CD4-positive, alpha-beta T cell treated with Interferon gamma for 1 hour (primary cell): ENCODE measurements at regions not wholly inside any gene's neighbourhood (a gene's known extent, or its start where the extent isn't known, plus 50 kb on each side); places are given as distances from the start of the nearest gene placed in this dataset.

Source experiments
- DNase-seq: peaks from one replicate; pipeline ENCODE4 v3.0.0-alpha.2; 2020

DNA sequence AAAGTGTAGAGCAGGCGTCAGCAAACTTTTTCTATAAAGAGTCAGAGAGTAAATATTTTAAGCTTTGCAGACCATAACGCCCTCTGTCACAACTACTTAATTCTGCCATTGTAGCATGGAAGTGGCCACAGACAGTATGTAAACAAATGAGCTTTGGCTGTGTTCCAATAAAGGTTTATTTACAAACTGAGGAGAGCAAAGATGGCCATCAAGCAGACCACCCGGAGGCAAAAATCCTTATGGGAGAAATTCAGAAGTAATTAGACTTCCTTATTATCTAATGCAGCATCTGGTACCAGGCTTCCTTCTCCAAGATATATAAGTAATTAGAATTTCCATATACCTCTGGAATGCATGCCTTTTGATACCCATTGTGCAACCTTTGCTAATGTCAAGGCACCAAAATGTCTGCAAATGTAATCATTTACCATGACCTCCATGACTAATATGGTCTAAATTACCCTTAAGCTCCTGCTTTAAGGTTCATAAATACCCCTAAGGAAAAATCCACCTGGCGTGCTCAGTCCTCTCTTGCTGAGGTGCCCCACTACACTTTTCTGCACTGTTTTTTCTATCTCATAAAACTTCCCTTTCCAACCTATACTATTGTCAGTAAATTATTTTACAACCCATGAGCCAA is 377.8 kb downstream of the MATN1 start:
- DNase-seq: no peak

DNA sequence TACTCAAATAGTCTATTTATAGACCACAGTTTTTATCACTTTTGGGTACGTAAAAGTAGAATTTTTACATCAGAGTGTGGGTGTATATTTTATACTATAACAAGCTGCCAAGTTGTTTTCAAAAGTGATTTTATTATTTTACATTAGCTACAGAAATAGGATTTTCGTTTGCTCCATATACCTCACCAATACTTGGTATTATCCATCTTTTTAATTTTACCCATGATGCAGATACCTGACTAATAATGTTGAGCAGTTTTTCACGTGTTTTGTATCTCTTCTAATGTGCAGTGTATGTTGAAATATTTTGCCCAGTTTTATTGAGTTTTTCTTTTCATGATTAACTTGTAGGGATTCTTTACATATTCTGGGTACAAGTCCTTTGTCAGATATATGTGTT is 379.8 kb downstream of the MATN1 start:
- DNase-seq: no peak

GRCh38 chr1:30342535-30343141 is 380.7 kb downstream of the MATN1 start:
- DNase-seq: no peak

DNA sequence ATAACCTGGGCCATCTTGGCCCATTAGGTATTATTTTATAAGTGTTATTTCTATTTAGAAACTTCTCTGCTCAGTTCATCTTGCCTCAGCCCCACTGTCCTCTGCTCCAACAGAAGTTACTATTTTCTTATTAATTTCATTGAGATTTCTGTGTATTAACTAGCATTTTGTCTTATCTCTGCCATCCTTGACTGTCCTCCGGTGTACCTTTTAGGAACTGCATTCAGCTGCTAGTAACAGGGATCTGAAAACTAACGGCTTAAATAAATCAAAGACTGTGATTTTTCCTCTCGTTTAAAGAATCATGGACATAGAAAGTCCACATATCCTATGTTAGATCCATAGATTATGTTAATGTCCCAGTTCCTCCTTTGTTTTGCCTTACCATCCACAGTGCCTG is 382.5 kb downstream of the MATN1 start:
- no peak for DNase-seq

DNA sequence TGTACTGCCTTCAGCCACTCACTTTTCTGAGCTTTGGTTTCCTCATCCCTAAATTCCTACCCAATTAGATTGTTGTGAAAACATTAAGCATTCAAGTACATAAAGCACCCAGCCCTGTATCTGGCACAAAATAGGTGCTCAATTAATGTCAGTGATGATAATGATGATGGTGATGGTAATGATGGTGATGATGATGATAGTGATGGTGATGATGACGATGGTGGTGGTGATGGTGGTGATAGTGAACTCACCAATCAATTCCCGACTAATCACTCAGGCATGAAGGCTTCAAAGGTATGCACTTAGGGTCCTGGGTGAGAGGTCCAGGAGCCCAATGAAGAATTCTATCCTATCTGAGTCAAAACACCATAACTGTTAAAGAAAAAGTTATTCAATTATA is 383.5 kb downstream of the MATN1 start:
- DNase-seq: no peak

DNA sequence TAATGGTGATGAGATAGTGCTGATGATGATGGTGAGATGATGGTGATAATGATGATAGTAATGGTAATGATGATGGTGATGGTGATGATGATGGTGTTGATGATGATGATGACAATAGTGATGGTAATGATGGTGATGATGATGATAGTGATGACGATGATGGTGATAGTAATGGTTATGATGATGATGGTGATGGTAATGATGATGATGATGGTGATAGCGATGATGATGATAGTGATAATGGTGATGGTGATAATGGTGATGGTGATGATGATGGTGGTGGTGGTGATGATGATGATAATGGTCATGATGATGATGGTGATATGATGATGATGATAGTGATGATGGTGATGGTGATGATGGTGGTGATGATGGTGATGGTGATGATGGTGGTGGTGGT is 384.6 kb downstream of the MATN1 start:
- DNase-seq: no peak

GRCh38 chr1:30337324-30337620 is 386.1 kb downstream of the MATN1 start:
- DNase-seq: no peak

GRCh38 chr1:30336550-30337323 is 386.6 kb downstream of the MATN1 start:
- no peak for DNase-seq

GRCh38 chr1:30335997-30336390 is 387.4 kb downstream of the MATN1 start:
- DNase-seq: no peak

GRCh38 chr1:30335389-30335996 is 387.9 kb downstream of the MATN1 start:
- no peak for DNase-seq

DNA sequence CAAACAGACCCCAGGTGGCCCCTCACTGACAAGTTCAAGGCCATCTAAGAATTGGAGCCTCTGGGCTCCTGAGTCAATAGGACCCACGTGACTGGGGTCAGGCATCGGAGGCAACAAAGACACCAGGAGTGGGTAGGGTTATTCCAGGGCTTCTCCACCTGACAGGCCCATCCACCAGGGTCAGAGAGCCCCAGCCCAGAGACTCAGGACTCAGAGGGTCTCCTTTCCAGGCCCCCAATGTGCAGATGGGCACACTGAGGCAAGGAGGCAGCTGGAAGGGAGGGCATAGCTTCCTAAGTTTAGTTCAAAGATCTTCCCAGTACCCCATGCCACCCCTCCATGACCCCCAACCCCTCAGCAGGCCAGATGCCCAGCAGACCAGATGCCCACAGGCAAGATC is 388.6 kb downstream of the MATN1 start:
- DNase-seq: no peak

DNA sequence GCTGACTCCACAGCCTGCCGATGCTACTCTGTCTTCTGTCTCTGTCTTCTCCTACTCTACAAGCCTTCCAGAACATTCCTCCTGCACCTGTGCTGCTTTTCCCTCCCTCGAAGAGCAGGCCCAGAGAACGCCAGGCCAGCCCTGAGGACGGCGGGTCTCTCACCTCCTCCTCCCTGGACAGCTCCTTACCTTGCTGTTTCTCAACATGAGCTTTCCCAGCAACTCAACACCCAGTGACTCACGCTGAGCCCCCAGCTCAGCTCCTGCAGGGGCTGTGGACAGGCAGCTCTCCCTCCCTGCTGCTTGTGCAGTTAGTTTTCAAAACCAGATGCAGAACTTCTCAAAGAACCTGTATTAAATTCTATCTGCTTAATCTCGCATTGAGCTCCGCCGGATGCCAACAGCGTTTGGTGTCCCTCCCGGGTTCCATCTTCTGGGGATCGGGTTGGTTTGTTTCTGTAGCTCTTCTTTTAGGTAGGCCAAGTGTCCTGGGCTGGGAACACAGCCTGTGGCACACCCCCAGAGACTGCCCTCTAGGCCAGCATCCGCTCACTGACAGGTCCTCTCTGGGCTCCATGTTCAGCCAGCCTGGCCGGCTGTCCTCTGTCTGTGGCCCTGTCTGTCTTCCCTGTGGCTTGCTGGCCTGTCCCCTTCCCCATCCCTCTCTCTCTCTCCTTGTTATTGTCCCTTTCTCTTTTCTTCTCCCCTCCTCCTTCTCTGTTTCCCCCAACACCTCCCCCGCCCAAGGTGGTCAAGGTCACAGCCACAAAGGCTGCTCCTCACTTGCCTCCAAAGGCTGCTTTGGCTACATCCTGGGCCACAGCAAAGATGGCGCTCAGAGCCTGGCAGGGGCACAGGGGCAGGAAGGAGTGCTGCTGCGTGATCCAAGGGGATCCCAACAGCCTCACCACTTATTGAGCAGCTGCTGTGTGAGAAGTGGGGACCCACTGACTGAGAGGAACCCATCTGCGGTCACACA is 391.0 kb downstream of the MATN1 start:
- no peak for DNase-seq

DNA sequence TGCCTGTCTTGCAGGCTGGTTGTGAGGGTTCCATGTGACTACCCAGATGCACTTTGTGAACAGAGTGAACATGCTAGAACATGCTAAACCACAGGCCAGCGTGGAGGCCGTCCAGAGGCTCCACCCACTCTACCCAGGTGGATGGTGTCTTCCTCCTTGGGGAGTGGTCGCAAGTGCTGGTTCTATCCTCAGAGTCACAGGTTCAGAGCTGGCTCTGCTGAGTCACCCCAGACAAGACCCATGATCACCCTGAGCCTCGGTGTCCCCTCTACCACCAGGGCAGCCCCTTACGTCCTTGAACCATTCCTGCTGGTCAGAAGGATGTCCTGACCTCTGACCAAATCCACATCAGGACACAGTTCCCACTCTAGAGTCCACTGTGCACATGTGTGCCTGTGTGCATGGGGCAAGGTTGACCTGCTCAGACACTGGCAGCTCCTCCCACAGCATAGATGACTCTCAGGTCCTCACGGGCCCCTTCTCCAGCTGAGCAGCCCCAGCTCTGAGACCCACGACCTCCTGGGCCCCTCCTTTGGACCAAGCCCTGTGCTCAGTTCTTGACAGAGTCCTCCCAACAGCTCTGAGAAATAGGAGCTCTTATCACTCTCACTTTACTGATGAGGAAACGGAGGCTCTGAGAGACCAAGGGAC is 391.8 kb downstream of the MATN1 start:
- DNase-seq: no peak

DNA sequence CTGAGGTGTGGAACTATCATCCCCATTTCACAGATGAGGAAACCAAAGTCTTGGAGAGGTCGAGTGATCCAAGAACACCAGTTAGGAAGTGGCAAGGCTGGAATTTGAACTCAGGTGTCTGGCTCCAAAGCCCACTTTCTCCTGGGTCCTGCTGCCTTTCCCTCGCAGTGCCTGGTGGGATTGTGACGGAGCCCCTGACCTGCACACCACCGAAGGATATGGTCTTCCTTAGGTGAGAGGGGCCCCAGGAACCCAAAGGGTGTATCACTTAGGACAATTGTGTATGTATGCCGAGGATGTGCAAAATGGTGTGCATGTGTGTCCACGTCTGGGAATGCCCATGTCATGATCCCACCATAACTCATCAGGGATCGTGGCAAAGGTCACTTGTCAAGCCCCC is 392.7 kb downstream of the MATN1 start:
- DNase-seq: no peak

- DNase-seq: no peak
Measured at GRCh38 chr1:30329802-30330557, 393.4 kb downstream of the MATN1 start.

DNA sequence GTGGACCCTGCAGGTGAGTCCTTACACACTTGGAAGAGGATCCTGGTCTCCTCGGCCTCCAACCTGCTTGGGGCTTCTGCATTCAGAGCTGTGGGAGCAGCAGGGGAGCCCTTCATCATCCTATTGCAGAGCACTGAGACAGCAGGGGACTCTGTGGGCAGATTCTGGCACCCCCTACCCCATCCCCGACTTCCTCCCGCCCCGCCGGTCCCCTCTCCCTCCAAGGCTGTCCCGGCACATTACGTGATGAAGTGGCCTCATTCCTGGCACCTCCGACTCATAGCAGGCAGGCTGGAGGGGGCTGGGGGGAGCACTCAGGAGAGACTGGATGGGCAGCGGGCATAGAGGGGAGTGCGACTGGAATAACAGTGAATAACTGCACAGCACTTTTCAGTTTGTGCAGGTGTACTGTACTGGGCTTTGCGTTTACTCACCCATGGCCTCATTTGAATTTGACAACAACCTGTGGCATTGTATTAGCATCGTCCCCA is 394.1 kb downstream of the MATN1 start:
- DNase-seq: no peak

GRCh38 chr1:30328401-30329262 is 394.8 kb downstream of the MATN1 start:
- no peak for DNase-seq

DNA sequence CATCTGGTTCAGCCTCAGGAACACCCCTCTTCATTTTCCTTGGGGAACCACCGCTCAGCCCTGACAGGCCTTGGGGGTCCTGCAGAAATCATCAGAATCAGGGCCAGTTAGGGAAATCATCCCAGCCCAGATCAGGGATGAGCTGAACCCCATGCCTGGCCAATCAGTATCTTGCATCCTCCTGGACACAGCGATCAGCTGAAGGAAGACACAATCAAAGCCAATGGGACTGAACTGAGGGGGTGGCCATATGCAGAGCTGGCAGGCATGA is 395.4 kb downstream of the MATN1 start:
- DNase-seq: no peak

DNA sequence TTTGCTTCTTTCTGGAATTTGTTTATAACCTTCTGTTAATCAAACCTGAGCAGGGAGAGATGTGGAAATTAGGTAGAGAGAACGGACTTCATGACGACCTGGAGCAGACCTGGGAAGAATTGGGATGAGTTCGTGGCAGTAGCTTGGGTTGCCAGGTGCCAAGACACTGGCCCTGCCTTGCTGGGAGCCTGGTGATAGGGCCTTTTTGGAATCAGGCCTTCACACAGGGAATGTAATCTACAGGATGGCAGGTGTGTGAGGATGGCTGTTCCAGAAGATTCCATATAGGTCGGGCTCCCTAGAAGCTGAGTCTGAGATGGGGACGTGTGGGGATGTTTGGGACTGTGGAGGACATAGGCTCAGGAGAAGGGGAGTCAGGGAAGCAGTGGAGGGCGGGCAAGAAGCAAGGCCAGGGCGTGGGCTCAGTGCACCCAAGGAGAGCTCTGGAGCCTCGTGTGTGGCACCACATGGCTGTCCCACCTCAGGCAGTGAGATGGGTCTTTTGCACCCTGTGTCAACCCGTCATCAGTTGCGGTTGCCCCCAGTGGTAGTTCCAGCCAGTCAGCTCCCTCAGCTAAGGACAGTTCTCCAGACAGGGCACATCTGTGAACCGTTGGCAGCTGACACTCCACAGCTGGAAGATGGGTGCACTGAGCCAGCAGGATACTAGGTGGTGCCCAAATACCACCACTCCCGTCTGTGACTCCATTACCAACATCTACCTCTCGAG is 395.9 kb downstream of the MATN1 start:
- no peak for DNase-seq

DNA sequence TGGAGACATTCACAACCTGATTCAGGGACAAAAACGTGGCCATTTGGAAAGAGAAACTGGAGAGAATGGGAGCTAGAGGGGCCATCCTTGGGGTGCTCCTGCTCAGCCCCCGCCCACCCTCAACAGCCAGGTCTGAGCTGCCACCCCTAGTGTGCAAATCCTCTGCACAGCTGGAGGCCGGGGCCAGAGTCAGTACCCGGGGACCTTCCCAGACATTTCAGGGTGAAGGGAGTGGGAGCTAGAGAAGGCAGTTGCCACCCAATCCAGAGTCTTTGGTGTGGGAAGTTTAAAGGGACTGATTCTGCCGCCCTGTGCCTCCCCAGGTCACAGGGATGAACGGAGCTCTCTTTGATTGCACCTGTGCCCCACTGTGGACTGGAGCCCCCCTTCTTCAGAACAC is 397.4 kb downstream of the MATN1 start:
- no peak for DNase-seq
